ENCODE measurements at regions not wholly inside any gene's neighbourhood (a gene's known extent, or its start where the extent isn't known, plus 50 kb on each side); places are given as distances from the start of the nearest gene placed in this dataset.
"Not testable (repeated sequence)": the region's sequence is repeated elsewhere in the genome, so short reads cannot be mapped to it uniquely, and the experiment has no call there.

- TF ChIP-seq CTCF (IDR thresholded peaks at IDR 0.05; ENCODE audit: low read length); EZH2 (IDR thresholded peaks at IDR 0.05; ENCODE audit: borderline replicate concordance, low read length): not testable (repeated sequence)
These were observed 297.8 kb downstream of the POTED start for GRCh38 chr21:13907385-13907784.

Data from OCI-LY1 (cell line).